Activated effector memory CD4-positive, alpha-beta T cell treated with anti-CD3 and anti-CD28 coated beads, Interleukin-2, amount 50 U/mL, for 16 hours (primary cell): ENCODE measurements at regions not wholly inside any gene's neighbourhood (a gene's known extent, or its start where the extent isn't known, plus 50 kb on each side); places are given as distances from the start of the nearest gene placed in this dataset.
"Not testable (repeated sequence)": the region's sequence is repeated elsewhere in the genome, so short reads cannot be mapped to it uniquely, and the experiment has no call there.

ENCODE experiments used
- DNase-seq: peaks from one replicate; pipeline ENCODE4 v3.0.0-alpha.2; 2020

GRCh38 chr5:171543148-171543815 lies 123.8 kb downstream of the FGF18 start:
- DNase-seq, result no peak

- DNase-seq, result no peak
These were observed 125.7 kb downstream of the FGF18 start for GRCh38 chr5:171544913-171545765.

GRCh38 chr5:171549274-171549673 lies 129.8 kb downstream of the FGF18 start:
- no peak for DNase-seq

GRCh38 chr5:171553817-171554216 lies 134.4 kb downstream of the FGF18 start:
- DNase-seq, result not testable (repeated sequence)

- DNase-seq, result no peak
These were observed 135.7 kb downstream of the FGF18 start for GRCh38 chr5:171555160-171555559.

GRCh38 chr5:171562822-171563221 lies 143.4 kb downstream of the FGF18 start:
- no peak for DNase-seq

GRCh38 chr5:171568389-171568788 lies 148.9 kb downstream of the FGF18 start:
- DNase-seq, result no peak

- no peak for DNase-seq
These were observed 149.7 kb downstream of the FGF18 start for GRCh38 chr5:171569065-171569712.

- no peak for DNase-seq
These were observed 150.9 kb downstream of the FGF18 start for GRCh38 chr5:171570244-171570825.

GRCh38 chr5:171571663-171572062 lies 152.2 kb downstream of the FGF18 start:
- DNase-seq, result no peak

GRCh38 chr5:171573021-171573420 lies 153.6 kb downstream of the FGF18 start:
- no peak for DNase-seq

- no peak for DNase-seq
These were observed 154.2 kb downstream of the FGF18 start for GRCh38 chr5:171573451-171574225.

- no peak for DNase-seq
These were observed 154.9 kb downstream of the FGF18 start for GRCh38 chr5:171574376-171574775.

- no peak for DNase-seq
These were observed 155.9 kb downstream of the FGF18 start for GRCh38 chr5:171575386-171575785.

GRCh38 chr5:171575808-171576207 lies 156.4 kb downstream of the FGF18 start:
- no peak for DNase-seq

- no peak for DNase-seq
These were observed 157.8 kb downstream of the FGF18 start for GRCh38 chr5:171577042-171577758.

- no peak for DNase-seq
These were observed 158.8 kb downstream of the FGF18 start for GRCh38 chr5:171578049-171578828.

GRCh38 chr5:171578829-171579491 lies 159.5 kb downstream of the FGF18 start:
- DNase-seq, result no peak

- no peak for DNase-seq
These were observed 160.5 kb downstream of the FGF18 start for GRCh38 chr5:171579976-171580411.

- DNase-seq, result no peak
These were observed 161.2 kb downstream of the FGF18 start for GRCh38 chr5:171580502-171581265.
